Stimulated activated naive CD8-positive, alpha-beta T cell treated with anti-CD3 and anti-CD28 coated beads, Interleukin-15, Interleukin-2, amounts not matched to agents 100 U/mL and 50 U/mL, for 24 hours (primary cell): ENCODE measurements at regions not wholly inside any gene's neighbourhood (a gene's known extent, or its start where the extent isn't known, plus 50 kb on each side); places are given as distances from the start of the nearest gene placed in this dataset.
A peak's percentile ranks its signal among the peaks of the same experiment; 100 is the strongest.
"Not testable (repeated sequence)": the region's sequence is repeated elsewhere in the genome, so short reads cannot be mapped to it uniquely, and the experiment has no call there.

Source experiments
- ATAC-seq: fragments of 150-1000 bp; cut with Tn5 transposase; one replicate; pipeline ENCODE4 v1.10.0; 2021
- DNase-seq: peaks from one replicate; pipeline ENCODE4 v3.0.0; 2021

DNA sequence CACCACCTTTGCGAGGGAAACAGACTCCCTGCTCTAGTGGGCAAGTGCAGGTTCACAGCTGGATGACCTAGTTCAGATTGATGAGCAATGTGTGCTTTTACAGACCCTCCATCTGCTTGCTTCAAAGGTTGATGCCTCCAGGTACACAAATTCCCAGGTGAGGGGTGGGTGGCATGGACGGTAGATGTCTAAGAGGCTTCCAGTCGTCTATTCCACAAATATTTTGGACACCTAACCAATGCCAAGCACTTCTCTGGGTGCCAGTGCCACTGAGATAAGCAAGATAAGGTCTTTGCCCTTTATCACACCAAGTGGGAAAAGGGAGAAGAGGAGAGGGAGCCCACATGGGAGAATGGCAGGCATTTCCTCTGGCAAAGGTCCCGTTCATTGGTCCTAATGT, 316.6 kb upstream of the CDH5 start:
- no peak for DNase-seq

DNA sequence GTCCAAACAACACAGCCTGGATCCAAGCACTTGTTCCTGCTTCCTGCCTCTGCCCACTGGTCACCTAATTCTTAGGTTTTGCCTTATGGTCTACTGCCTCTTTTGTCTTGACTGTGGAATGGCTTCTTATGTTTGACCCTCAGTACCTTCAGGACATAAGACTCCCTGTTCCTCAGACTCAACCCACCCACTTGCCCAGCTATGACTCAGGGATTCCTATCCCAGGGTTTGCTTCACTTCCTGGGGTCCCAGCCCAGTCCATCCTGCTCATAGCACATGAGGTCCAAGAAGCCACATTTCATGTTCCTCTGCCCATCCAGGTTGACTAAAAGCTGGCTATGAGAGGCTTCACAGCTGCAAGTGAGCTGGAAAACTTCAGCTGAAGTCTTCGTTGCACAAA, 320.9 kb upstream of the CDH5 start:
- DNase-seq, result no peak
- ATAC-seq, result no peak

More for the DNA sequence above, 316.6 kb upstream of the CDH5 start:
- no peak for ATAC-seq

GRCh38 chr16:66044556-66044955, 321.9 kb upstream of the CDH5 start:
- DNase-seq, result no peak
- no peak for ATAC-seq

DNA sequence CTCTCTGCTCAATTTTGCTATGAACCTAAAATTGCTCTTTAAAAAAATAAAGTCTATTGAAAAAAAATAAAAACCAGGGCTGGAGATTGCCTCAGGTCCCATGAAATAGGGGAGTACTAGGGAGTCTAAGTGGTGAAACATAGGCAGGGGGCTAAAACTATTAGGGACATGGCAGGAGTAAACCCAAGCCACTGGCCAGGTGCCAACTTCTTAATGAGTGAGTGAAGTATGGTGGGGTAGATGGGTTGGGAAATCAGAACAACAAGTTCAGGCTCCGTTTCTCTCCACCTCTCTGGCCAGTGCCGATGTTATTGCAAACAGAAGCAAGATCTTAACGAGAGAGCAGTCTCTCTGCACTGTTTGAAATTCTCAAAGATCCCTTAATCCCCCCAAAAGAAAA, 322.4 kb upstream of the CDH5 start:
- no peak for DNase-seq

GRCh38 chr16:66043326-66043725, 323.2 kb upstream of the CDH5 start:
- ATAC-seq, result no peak
- DNase-seq, result no peak

More for the DNA sequence above, 322.4 kb upstream of the CDH5 start:
- no peak for ATAC-seq

- DNase-seq, result no peak
- ATAC-seq, result no peak
These were observed 324.1 kb upstream of the CDH5 start for GRCh38 chr16:66042341-66042740.

- DNase-seq (no peak), ATAC-seq (no peak)
These were observed 324.6 kb upstream of the CDH5 start for GRCh38 chr16:66041907-66042306.

DNA sequence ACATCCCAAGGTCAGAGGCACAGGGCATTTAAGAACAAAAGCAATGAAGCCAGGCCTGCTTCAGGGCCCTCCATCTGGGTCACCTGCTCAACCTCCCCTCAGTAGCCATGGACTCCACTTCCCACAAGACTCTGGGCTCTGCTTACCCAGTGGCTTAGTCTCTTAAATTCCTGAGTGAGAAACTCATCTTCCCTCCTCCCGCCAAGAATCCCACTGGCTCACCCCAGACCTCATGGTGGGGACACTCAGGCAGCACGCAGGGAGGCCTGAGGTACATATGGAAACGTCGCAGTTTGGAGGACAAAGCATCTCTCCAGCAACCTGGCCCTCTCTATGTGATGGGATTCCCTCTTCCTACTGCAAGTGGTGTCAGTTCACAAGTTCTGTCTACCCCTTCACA, 326.7 kb upstream of the CDH5 start:
- no peak for DNase-seq
- ATAC-seq, result no peak

GRCh38 chr16:66036793-66037715, 329.4 kb upstream of the CDH5 start:
- DNase-seq, result no peak
- ATAC-seq, result no peak

- DNase-seq, result no peak
- no peak for ATAC-seq
These were observed 330.3 kb upstream of the CDH5 start for GRCh38 chr16:66036184-66036583.

- DNase-seq (no peak), ATAC-seq (no peak)
These were observed 331.4 kb upstream of the CDH5 start for GRCh38 chr16:66035096-66035495.

DNA sequence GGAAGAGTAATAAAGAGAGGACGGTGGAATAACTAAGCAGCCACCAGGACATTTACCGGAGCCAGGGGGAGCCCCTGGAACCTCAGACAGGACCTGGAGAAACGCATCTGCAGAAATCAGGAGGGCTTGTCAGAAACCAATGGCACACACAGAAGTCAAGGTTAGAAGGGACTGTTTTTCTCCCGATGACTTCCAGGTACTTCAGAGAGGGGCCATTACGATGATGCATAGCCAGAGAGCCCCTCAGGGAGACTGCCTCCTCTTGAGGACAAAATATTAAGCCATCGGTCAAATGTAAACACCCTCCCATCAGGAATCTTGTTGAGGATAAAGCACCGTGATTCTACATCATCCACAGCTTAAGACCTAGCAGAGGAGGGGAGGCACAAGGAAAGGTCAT, 333.6 kb upstream of the CDH5 start:
- DNase-seq (no peak), ATAC-seq (no peak)

DNA sequence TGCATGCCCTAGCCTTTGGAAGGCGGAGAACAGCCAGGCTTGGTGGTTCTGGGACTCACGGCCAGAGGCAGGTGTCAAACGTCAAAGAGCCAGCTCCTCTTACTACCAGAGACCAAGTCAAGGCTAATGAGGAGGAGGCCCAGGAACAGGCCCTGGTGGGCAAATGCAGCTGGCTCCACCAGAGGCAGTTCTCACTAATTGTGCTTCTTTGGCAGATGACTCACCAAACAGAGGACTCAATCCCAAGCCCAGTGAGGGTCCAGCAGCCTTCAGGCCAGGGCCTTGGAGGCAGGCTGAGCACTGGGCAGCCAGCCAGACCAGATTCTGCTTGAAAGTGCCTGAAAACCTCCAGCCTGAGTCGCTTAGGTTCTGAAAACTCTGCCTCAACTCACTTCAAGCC, 336.5 kb upstream of the CDH5 start:
- no peak for DNase-seq
- ATAC-seq, result no peak

GRCh38 chr16:66028510-66029216, 337.8 kb upstream of the CDH5 start:
- ATAC-seq (no peak), DNase-seq (no peak)

DNA sequence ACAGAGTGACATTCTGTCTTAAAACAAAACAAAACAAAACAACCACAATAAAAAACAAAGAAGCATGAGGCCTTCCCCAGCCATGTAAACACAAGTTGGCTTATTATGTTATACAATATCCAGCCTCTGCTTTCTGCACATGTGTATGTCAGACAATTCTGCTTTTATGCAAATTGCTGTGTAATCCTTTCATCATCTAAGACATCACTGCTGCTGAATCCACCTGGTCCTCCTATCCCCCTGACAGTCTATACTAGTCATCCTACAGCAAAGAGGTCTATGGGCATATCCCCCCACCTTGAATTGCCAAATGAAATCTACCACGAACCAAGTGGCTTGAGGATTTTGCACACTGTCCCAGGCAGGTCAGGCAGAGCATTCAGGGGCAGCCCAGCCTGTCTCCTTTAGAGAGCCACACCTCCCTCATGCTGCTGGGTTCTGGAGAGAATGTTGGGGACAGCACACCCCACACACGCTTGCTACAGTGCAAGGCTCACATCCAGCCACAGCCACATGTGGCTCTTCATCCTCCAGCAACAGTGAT, 339.6 kb upstream of the CDH5 start:
- ATAC-seq (no peak), DNase-seq (no peak)

DNA sequence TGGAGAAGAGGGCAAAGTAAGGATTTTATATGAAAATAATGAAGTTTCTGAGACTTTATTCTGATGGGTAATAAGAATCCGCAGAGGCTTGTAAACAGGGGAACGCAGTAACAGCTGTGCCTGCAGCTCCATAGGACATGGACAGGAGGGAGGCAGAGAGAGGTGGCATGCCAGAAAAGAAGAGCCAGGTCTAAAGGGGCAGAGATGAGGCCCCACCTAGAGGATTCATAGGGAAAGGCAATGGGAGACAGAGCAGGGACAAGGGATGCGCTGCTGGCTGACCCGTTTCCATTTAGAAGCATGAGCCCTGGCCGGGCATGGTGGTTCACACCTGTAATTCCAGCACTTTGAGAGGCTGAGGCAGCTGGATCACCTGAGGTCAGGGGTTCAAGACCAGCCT, 340.3 kb upstream of the CDH5 start:
- no peak for DNase-seq
- no peak for ATAC-seq

- ATAC-seq (no peak), DNase-seq (no peak)
These were observed 340.7 kb upstream of the CDH5 start for GRCh38 chr16:66025751-66026150.

DNA sequence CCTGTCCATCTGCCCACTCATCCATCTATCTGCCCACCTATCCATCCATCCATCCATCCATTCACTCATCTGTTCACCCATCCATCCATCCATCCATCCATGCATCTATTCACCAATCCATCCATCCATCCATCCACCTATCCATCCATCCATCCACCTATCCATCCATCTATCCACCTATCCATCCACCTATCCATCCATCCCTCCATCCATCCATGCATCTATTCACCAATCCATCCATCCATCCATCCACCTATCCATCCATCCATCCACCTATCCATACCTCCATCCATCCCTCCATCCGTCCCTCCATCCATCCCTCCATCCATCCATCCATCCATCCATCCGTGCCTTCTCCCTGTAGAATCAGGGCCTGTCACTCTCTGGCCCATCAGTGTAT, 341.9 kb upstream of the CDH5 start:
- ATAC-seq, DNase-seq: not testable (repeated sequence)

- ATAC-seq, result no peak
These were observed 343.0 kb upstream of the CDH5 start for GRCh38 chr16:66023481-66023880.

GRCh38 chr16:66020642-66021041, 345.8 kb upstream of the CDH5 start:
- ATAC-seq (peak; percentile 19), DNase-seq (no peak)

More at GRCh38 chr16:66023481-66023880, 343.0 kb upstream of the CDH5 start:
- no peak for DNase-seq

DNA sequence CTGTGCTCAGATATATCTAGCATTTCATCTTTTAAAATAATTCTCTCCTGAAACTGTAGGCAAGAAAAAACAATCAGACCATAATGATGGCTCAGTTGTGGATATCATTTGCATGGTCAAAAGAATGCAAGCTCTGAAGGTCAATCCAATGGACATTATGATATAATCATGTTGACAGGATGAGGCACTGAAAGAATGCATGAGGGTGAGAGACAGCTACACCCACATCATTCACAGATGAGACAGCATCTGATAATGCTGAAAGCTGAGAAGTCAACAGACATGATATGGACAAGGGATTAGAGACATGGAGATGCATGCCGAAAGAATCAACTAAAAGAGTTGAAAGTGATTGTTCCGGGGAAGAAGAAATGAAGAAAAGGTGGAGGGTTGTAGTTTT, 346.4 kb upstream of the CDH5 start:
- DNase-seq (no peak), ATAC-seq (no peak)

DNA sequence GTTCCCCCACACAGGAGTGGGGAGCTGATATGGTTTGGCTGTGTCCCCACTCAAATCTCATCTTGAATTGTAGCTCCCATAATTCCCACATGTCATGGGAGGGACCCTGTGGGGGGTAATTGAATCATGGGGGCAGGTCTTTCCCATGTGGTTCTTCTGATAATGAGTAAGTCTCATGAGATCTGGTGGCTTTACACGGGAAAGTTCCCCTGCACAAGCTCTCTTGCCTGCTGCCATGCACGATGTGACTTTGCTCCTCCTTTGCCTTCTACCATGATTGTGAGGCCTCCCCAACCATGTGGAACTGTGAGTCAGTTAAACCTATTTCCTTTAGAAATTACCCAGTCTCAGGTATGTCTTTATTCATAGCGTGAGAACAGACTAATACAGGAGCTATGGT, 347.0 kb upstream of the CDH5 start:
- DNase-seq, ATAC-seq: not testable (repeated sequence)

DNA sequence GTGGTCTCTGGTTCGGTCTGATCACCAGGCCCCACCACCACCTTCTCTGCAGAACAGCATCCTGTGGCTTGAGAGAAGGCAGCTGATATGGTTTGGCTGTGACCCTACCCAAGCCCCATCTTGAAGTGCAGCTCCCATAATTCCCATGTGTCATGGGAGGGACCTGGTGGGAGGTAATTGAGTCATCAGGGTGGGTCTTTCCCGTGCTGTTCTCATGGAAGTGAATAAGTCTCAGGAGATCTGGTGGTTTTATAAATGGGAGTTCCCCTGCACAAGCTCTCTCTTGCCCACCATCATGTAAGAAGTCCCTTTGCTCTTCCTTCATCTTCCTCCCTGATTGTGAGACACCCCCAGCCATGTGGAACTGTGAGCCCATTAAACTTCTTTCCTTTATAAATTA, 352.3 kb upstream of the CDH5 start:
- no peak for ATAC-seq
- no peak for DNase-seq
